GM12872 (cell line): ENCODE measurements at regions not wholly inside any gene's neighbourhood (a gene's known extent, or its start where the extent isn't known, plus 50 kb on each side); places are given as distances from the start of the nearest gene placed in this dataset.

ENCODE experiments used
- TF ChIP-seq, protein P1 (sequence below): IDR thresholded peaks from 3 replicates; pipeline ENCODE4 v1.5.1; 2011; ENCODE audit warnings: low read depth, mild to moderate bottlenecking, low read length, moderate library complexity; ENCODE audit not compliant: insufficient read depth

- TF ChIP-seq, protein P1, sequence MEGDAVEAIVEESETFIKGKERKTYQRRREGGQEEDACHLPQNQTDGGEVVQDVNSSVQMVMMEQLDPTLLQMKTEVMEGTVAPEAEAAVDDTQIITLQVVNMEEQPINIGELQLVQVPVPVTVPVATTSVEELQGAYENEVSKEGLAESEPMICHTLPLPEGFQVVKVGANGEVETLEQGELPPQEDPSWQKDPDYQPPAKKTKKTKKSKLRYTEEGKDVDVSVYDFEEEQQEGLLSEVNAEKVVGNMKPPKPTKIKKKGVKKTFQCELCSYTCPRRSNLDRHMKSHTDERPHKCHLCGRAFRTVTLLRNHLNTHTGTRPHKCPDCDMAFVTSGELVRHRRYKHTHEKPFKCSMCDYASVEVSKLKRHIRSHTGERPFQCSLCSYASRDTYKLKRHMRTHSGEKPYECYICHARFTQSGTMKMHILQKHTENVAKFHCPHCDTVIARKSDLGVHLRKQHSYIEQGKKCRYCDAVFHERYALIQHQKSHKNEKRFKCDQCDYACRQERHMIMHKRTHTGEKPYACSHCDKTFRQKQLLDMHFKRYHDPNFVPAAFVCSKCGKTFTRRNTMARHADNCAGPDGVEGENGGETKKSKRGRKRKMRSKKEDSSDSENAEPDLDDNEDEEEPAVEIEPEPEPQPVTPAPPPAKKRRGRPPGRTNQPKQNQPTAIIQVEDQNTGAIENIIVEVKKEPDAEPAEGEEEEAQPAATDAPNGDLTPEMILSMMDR: no peak
Observed at GRCh38 chr5:38188591-38188990, 69.8 kb upstream of the EGFLAM start.

DNA sequence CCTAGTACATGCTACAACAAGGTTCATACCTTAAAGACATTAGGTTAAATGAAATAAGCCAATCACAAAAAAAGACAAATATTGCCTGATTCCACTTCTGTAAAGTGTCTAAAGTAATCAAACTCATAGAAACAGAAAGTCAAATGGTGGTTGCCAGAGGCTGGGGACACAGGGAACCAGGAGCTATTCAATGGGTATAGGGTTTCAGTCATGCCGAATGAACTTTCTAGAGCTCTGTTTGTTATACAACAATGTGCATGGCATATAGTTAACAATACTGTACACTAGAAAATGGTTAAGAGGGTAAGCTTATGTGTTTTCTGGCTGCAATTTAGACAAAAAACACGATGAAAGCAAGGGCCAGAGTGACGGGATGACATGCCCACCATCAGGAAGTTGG, 70.8 kb upstream of the EGFLAM start:
- TF ChIP-seq, protein P1: no peak

DNA sequence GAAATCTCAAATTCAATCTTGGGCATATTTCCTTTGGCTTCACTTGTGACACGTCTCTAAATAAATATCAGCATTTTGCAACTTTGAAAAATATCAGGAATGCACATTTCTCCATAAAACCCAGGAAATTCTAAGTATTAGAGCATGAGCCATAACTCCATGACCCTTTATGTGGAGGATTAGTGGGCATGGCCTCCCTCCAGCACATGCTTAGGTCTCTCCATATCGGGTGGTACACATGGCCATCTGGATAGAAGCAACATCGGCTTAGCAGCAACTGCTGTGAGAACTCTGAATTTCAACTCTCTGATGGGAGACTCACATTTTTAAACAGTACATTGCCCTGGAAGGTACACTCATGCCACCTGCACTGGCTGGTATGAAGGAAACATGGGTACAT, 73.7 kb upstream of the EGFLAM start:
- TF ChIP-seq, protein P1: no peak

DNA sequence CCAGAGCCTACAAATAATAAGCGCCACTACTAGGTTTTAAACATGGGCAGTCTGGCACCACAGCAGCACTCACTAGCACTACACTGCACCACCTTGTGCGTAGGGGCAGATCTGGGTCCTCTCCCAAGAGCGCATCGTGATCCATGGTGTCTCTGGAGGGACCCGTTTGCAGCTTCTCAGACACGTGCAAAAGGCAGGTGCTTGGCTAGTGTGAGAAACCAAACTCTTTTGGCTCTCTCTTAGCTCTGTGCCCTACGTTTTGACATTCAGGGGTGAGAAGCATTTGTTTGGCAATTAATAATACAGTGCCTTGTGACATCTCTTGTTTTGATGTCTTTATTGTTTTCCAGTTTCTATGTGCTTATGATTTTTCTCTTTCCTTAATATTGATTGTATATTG, 75.4 kb upstream of the EGFLAM start:
- TF ChIP-seq, protein P1: no peak

DNA sequence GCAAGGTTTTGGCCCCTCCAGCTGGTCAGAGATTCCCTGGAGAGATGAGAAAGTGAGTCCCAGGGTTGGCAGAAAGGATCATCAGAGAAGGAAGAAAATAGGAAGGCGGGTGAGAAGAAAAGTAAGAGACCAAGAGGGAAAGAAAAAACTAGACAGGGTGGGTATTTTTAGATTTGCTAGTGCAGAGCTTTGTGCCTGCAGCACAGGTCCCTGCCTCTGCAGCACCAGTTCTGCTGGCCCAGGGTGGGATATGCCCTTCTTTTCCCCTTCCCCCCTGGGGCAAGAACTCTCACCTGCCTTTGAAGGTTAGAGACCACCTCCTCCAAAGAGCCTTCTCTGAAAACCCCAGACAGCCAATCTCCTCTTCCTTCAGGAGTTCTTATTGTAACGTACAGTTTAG, 90.3 kb upstream of the EGFLAM start:
- TF ChIP-seq, protein P1: no peak

DNA sequence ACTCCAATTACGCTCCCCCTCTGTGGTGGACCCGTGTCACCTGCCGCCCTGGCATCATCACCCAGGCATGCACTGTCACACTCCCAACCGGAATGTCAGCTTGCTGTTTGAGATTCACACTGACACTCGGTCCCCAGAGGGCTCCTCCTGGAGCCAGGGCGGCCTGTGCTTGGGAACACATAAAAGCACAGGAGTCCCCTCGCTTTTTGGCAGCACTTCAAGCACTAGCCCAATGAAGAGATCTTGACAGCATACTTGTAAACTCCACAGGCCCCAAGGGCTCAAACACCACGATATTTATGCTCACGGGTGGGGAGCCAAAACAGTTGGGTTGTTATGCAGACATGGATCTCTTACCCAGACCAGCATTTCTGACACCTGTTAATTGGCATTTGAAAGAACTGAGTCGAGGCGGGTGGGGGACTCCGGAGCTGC, 90.8 kb upstream of the EGFLAM start:
- TF ChIP-seq, protein P1: no peak

GRCh38 chr5:38166832-38167231, 91.5 kb upstream of the EGFLAM start:
- TF ChIP-seq, protein P1: no peak

- TF ChIP-seq, protein P1: no peak
Observed at GRCh38 chr5:38165435-38165834, 92.9 kb upstream of the EGFLAM start.
